ENCODE measurements at regions not wholly inside any gene's neighbourhood (a gene's known extent, or its start where the extent isn't known, plus 50 kb on each side); places are given as distances from the start of the nearest gene placed in this dataset.

- H3K36me3 ChIP-seq (ENCODE audit: control insufficient read depth, insufficient read depth, low read length): no peaks in the 10 kb centered on the region
- H3K9me3 ChIP-seq (ENCODE audit: control insufficient read depth, low read length): no peaks in the 10 kb centered on the region
- H3K27ac ChIP-seq (ENCODE audit: low read depth, low read length, severe bottlenecking): no peak overlapping the region
- 89 to 92% methylated on average over 3 to 4 of the region's 6 CpGs for WGBS, 2 experiments (ENCODE audit: insufficient coverage in 2 of 2)
- no peak overlapping the region for H3K4me3 ChIP-seq (ENCODE audit: extremely low read depth, insufficient read depth, low read length, poor library complexity, severe bottlenecking)
- H3K4me1 ChIP-seq (ENCODE audit: control insufficient read depth, insufficient read depth, low read length, poor library complexity, severe bottlenecking): no peaks in the 10 kb centered on the region
These were observed 160.0 kb downstream of the SMIM20 start for GRCh38 chr4:26073886-26074560.

- Histone ChIP-seq H3K4me1 (ENCODE audit: control insufficient read depth, insufficient read depth, low read length, poor library complexity, severe bottlenecking) (no peaks in the 10 kb centered on the region), H3K27ac (ENCODE audit: low read depth, low read length, severe bottlenecking) (no peak overlapping the region), H3K4me3 (ENCODE audit: extremely low read depth, insufficient read depth, low read length, poor library complexity, severe bottlenecking) (no peak overlapping the region), H3K9me3 (ENCODE audit: control insufficient read depth, low read length) (no peaks in the 10 kb centered on the region), H3K36me3 (ENCODE audit: control insufficient read depth, insufficient read depth, low read length) (no peaks in the 10 kb centered on the region)
- WGBS, 2 experiments (ENCODE audit: insufficient coverage in 2 of 2): 78 to 95% methylated on average over 5 to 6 of the region's 8 CpGs
These were observed 160.9 kb downstream of the SMIM20 start for GRCh38 chr4:26074712-26075430.

- H3K4me3 ChIP-seq (ENCODE audit: extremely low read depth, insufficient read depth, low read length, poor library complexity, severe bottlenecking): no peak overlapping the region
- H3K36me3 ChIP-seq (ENCODE audit: control insufficient read depth, insufficient read depth, low read length): no peaks in the 10 kb centered on the region
- H3K4me1 ChIP-seq (ENCODE audit: control insufficient read depth, insufficient read depth, low read length, poor library complexity, severe bottlenecking): no peaks in the 10 kb centered on the region
- WGBS, 2 experiments (ENCODE audit: insufficient coverage in 2 of 2): no CpG with 5 or more reads among the region's 1 CpG
- H3K9me3 ChIP-seq (ENCODE audit: control insufficient read depth, low read length): no peaks in the 10 kb centered on the region
- H3K27ac ChIP-seq (ENCODE audit: low read depth, low read length, severe bottlenecking): no peak overlapping the region
These were observed 161.6 kb downstream of the SMIM20 start for GRCh38 chr4:26075583-26075982.

GRCh38 chr4:26076000-26076587, 162.1 kb downstream of the SMIM20 start:
- Histone ChIP-seq H3K9me3 (ENCODE audit: control insufficient read depth, low read length) (no peaks in the 10 kb centered on the region), H3K4me3 (ENCODE audit: extremely low read depth, insufficient read depth, low read length, poor library complexity, severe bottlenecking) (no peak overlapping the region), H3K36me3 (ENCODE audit: control insufficient read depth, insufficient read depth, low read length) (no peaks in the 10 kb centered on the region), H3K4me1 (ENCODE audit: control insufficient read depth, insufficient read depth, low read length, poor library complexity, severe bottlenecking) (no peaks in the 10 kb centered on the region), H3K27ac (ENCODE audit: low read depth, low read length, severe bottlenecking) (no peak overlapping the region)
- 100% methylated on average over 2 of the region's 4 CpGs; no CpG with 5 or more reads in 1 of the 2 experiments for WGBS, 2 experiments (ENCODE audit: insufficient coverage in 2 of 2)

- Histone ChIP-seq H3K4me1 (ENCODE audit: control insufficient read depth, insufficient read depth, low read length, poor library complexity, severe bottlenecking) (no peaks in the 10 kb centered on the region), H3K27ac (ENCODE audit: low read depth, low read length, severe bottlenecking) (no peak overlapping the region), H3K9me3 (ENCODE audit: control insufficient read depth, low read length) (no peaks in the 10 kb centered on the region), H3K4me3 (ENCODE audit: extremely low read depth, insufficient read depth, low read length, poor library complexity, severe bottlenecking) (no peak overlapping the region), H3K36me3 (ENCODE audit: control insufficient read depth, insufficient read depth, low read length) (no peaks in the 10 kb centered on the region)
- 83 to 100% methylated on average over 1 of the region's 4 CpGs for WGBS, 2 experiments (ENCODE audit: insufficient coverage in 2 of 2)
These were observed 162.9 kb downstream of the SMIM20 start for GRCh38 chr4:26076896-26077295.

GRCh38 chr4:26077756-26078155, 163.7 kb downstream of the SMIM20 start:
- H3K36me3 ChIP-seq (ENCODE audit: control insufficient read depth, insufficient read depth, low read length): no peaks in the 10 kb centered on the region
- WGBS, 2 experiments (ENCODE audit: insufficient coverage in 2 of 2): 82 to 92% methylated on average over 2 of the region's 3 CpGs
- no peaks in the 10 kb centered on the region for H3K9me3 ChIP-seq (ENCODE audit: control insufficient read depth, low read length)
- no peaks in the 10 kb centered on the region for H3K4me1 ChIP-seq (ENCODE audit: control insufficient read depth, insufficient read depth, low read length, poor library complexity, severe bottlenecking)
- H3K27ac ChIP-seq (ENCODE audit: low read depth, low read length, severe bottlenecking): no peak overlapping the region
- no peak overlapping the region for H3K4me3 ChIP-seq (ENCODE audit: extremely low read depth, insufficient read depth, low read length, poor library complexity, severe bottlenecking)

- Histone ChIP-seq H3K36me3 (ENCODE audit: control insufficient read depth, insufficient read depth, low read length) (no peaks in the 10 kb centered on the region), H3K9me3 (ENCODE audit: control insufficient read depth, low read length) (no peaks in the 10 kb centered on the region), H3K4me3 (ENCODE audit: extremely low read depth, insufficient read depth, low read length, poor library complexity, severe bottlenecking) (no peak overlapping the region), H3K4me1 (ENCODE audit: control insufficient read depth, insufficient read depth, low read length, poor library complexity, severe bottlenecking) (no peaks in the 10 kb centered on the region), H3K27ac (ENCODE audit: low read depth, low read length, severe bottlenecking) (no peak overlapping the region)
- whole genome bisulfite sequencing, 2 experiments (ENCODE audit: insufficient coverage in 2 of 2): 88 to 94% methylated on average over 11 of the region's 14 CpGs
These were observed 167.0 kb downstream of the SMIM20 start for GRCh38 chr4:26080870-26081628.

- H3K4me3 ChIP-seq (ENCODE audit: extremely low read depth, insufficient read depth, low read length, poor library complexity, severe bottlenecking): no peak overlapping the region
- no peaks in the 10 kb centered on the region for H3K9me3 ChIP-seq (ENCODE audit: control insufficient read depth, low read length)
- no peaks in the 10 kb centered on the region for H3K4me1 ChIP-seq (ENCODE audit: control insufficient read depth, insufficient read depth, low read length, poor library complexity, severe bottlenecking)
- 35 to 52% methylated on average over 3 of the region's 6 CpGs for WGBS, 2 experiments (ENCODE audit: insufficient coverage in 2 of 2)
- H3K27ac ChIP-seq (ENCODE audit: low read depth, low read length, severe bottlenecking): no peak overlapping the region
- H3K36me3 ChIP-seq (ENCODE audit: control insufficient read depth, insufficient read depth, low read length): no peaks in the 10 kb centered on the region
These were observed 167.9 kb downstream of the SMIM20 start for GRCh38 chr4:26081795-26082498.

GRCh38 chr4:26082565-26082964, 168.5 kb downstream of the SMIM20 start:
- Histone ChIP-seq H3K4me1 (ENCODE audit: control insufficient read depth, insufficient read depth, low read length, poor library complexity, severe bottlenecking) (no peaks in the 10 kb centered on the region), H3K4me3 (ENCODE audit: extremely low read depth, insufficient read depth, low read length, poor library complexity, severe bottlenecking) (no peak overlapping the region), H3K27ac (ENCODE audit: low read depth, low read length, severe bottlenecking) (no peak overlapping the region), H3K9me3 (ENCODE audit: control insufficient read depth, low read length) (no peaks in the 10 kb centered on the region), H3K36me3 (ENCODE audit: control insufficient read depth, insufficient read depth, low read length) (no peaks in the 10 kb centered on the region)
- 80 to 100% methylated on average over 1 to 2 of the region's 5 CpGs for WGBS, 2 experiments (ENCODE audit: insufficient coverage in 2 of 2)

GRCh38 chr4:26083987-26084386, 170.0 kb downstream of the SMIM20 start:
- peaks cover 3% of the 10 kb centered on the region for H3K4me1 ChIP-seq (ENCODE audit: control insufficient read depth, insufficient read depth, low read length, poor library complexity, severe bottlenecking)
- no peak overlapping the region for H3K4me3 ChIP-seq (ENCODE audit: extremely low read depth, insufficient read depth, low read length, poor library complexity, severe bottlenecking)
- 90 to 98% methylated on average over 4 of the region's 4 CpGs for WGBS, 2 experiments (ENCODE audit: insufficient coverage in 2 of 2)
- no peaks in the 10 kb centered on the region for H3K36me3 ChIP-seq (ENCODE audit: control insufficient read depth, insufficient read depth, low read length)
- H3K27ac ChIP-seq (ENCODE audit: low read depth, low read length, severe bottlenecking): no peak overlapping the region
- H3K9me3 ChIP-seq (ENCODE audit: control insufficient read depth, low read length): no peaks in the 10 kb centered on the region
